NT2/D1 (cell line): ENCODE measurements at regions not wholly inside any gene's neighbourhood (a gene's known extent, or its start where the extent isn't known, plus 50 kb on each side); places are given as distances from the start of the nearest gene placed in this dataset.

Source experiments
- SUZ12 ChIP-seq: IDR thresholded peaks from 2 replicates; pipeline ENCODE4 v1.6.1; 2011; ENCODE audit not compliant: insufficient read length, insufficient read depth; ENCODE audit errors: extremely low read depth
- YY1 ChIP-seq: IDR thresholded peaks from 2 replicates; pipeline ENCODE4 v1.6.1; 2011; ENCODE audit not compliant: insufficient read length, insufficient read depth
- ZNF274 ChIP-seq: IDR thresholded peaks from 2 replicates; pipeline ENCODE4 v1.6.1; 2011; ENCODE audit warnings: mild to moderate bottlenecking, low read depth, low read length

DNA sequence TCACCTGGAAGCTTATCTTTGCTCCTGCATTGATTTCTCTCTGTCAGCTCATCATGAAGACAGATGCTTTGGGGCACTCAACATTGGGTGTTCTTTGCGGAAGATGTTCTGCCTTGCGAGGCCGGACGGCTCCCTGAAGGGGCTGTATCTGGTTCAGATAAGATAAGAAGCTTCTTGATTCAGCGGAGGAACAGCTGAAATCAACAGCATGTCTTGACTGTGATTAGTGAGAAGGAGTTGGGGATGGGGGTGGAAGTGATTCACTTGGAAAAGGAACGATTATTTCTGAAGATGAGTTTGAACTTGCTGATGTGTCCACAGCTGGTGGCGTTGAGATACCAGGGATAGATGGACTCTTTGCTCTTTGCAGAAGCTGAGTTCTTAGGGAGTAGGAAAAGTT lies 126.9 kb upstream of the WSCD1 start:
- TF ChIP-seq YY1 = no peak
- no peak for TF ChIP-seq ZNF274
- TF ChIP-seq SUZ12 = no peak
